ENCODE measurements at regions not wholly inside any gene's neighbourhood (a gene's known extent, or its start where the extent isn't known, plus 50 kb on each side); places are given as distances from the start of the nearest gene placed in this dataset.
A peak's percentile ranks its signal among the peaks of the same experiment; 100 is the strongest.

DNA sequence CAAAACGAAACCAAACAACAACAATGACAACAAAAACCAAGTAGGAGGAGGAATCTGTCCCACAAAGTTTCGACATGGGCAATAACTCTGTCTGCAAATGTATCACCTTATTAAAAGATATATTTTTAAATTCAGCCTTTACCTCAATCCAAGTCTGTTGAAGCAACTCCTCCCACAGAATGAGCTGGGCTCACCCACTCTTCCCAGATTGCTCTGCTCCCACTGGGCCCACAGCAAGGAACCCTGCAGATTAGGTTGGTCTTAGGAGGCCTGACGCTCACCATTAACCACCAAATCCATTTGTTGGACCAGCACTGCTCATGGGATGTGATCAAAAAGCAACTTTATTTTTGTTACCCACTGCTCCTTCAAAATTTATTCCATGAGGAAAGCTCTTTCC lies 114.7 kb upstream of the CDC42BPA start (continued):
- TF ChIP-seq, protein P1, sequence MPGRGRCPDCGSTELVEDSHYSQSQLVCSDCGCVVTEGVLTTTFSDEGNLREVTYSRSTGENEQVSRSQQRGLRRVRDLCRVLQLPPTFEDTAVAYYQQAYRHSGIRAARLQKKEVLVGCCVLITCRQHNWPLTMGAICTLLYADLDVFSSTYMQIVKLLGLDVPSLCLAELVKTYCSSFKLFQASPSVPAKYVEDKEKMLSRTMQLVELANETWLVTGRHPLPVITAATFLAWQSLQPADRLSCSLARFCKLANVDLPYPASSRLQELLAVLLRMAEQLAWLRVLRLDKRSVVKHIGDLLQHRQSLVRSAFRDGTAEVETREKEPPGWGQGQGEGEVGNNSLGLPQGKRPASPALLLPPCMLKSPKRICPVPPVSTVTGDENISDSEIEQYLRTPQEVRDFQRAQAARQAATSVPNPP (IDR thresholded peaks at IDR 0.05; ENCODE audit: borderline replicate concordance, insufficient read depth, insufficient read length): no peak
- TF ChIP-seq DDX20 (tag; IDR thresholded peaks at IDR 0.05; ENCODE audit: low read depth) (no peak), ZNF134 (CRISPR knock-in tag; conservative IDR thresholded peaks at IDR 0.05) (no peak)

DNA sequence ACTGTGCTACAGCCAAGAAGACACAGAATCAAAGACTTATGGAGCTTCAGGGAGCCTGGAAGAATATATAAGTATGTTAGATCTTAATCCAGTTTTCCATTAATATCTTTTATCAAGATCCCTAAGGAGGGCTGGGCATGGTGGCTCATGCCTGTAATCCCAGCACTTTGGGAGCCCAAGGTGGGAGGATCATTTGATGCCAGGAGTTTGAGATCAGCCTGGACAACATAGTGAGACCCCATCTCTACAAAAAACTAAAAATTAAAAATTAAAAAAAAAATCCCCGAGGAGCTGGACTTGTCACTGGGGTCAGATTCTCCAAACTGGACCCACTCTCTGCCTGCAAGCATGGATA lies 113.9 kb upstream of the CDC42BPA start:
- Histone ChIP-seq H3K27ac (ENCODE audit: extremely low read depth, low read depth, low read length) (peak overlapping the region; percentile 64; the same call in 1 of the 3 replicates), H3K9ac (ENCODE audit: insufficient read depth in 1 of 2, low read depth in 2 of 2, low read length in 2 of 2) (peak overlapping the region in 1 of 2 experiments; percentile 35; a peak in 1 of 4 replicates), H3K9me1 (ENCODE audit: control insufficient read depth, insufficient read depth, low read length) (no peaks in the 10 kb centered on the region), H3K36me3 (ENCODE audit: control insufficient read depth, insufficient read depth, low read length) (no peaks in the 10 kb centered on the region), H3K9me3 (replicated peaks; ENCODE audit: control insufficient read depth, insufficient read depth, low read depth, low read length) (no peaks in the 10 kb centered on the region), H2AFZ (ENCODE audit: low read depth, low read length) (peak overlapping the region; percentile 96), H3K4me3 (no peak overlapping the region), H3K27me3 (ENCODE audit: control insufficient read depth in 2 of 2, insufficient read depth in 2 of 2, low read length in 2 of 2) (no peaks in the 10 kb centered on the region), H3K79me2 (ENCODE audit: control insufficient read depth, insufficient read depth, low read length) (no peaks in the 10 kb centered on the region; the same call in 2 of the 3 replicates), H3K4me2 (ENCODE audit: insufficient read depth, low read length) (peak overlapping the region; percentile 40), H3K4me1 (replicated peaks in 1 of 2; ENCODE audit: control insufficient read depth in 2 of 2, insufficient read depth in 2 of 2, low read length in 2 of 2) (peaks cover 23 to 43% of the 10 kb centered on the region in 2 experiments), H4K20me1 (replicated peaks; ENCODE audit: control insufficient read depth, insufficient read depth, low read length) (no peaks in the 10 kb centered on the region)
- CTCF ChIA-PET (ENCODE audit: low intra/inter-chr PET ratio): interaction anchor here (1.0 kb wide), 1 partner anchor 198 kb away, joined by 4 read pairs; no protein-coding TSS in a partner anchor
- WGBS (ENCODE audit: insufficient coverage, low coverage, missing lambda C conversion rate): 82% methylated on average over 1 of the region's 1 CpG
- POLR2A ChIA-PET: interaction anchor here (1.0 kb wide), 1 partner anchor 195 kb away, joined by 3 read pairs; no protein-coding TSS in a partner anchor
- no peak for DNase-seq (ENCODE audit: extremely low read depth in 1 of 4, low spot score in 3 of 4)
- BruUV-seq (replicated peaks): no TSS peak
- in situ Hi-C loops (cut with MboI): loop anchor here (10.0 kb wide), 3 partner anchors 197 to 797 kb away; no protein-coding TSS in a partner anchor
- FAIRE-seq: no peak
- ATAC-seq: no peak
- intact Hi-C loops (cut with micrococcal nuclease): loop anchor here (1.0 kb wide), 1 partner anchor 75 kb away; no protein-coding TSS in a partner anchor
- TF ChIP-seq NFIX (CRISPR knock-in tag; IDR thresholded peaks at IDR 0.05; ENCODE audit: low read depth) (no peak), PTTG1 (tag; IDR thresholded peaks at IDR 0.05; ENCODE audit: low read depth) (no peak), CEBPG (CRISPR knock-in tag; IDR thresholded peaks at IDR 0.05) (no peak), CEBPG (tag; conservative IDR thresholded peaks at IDR 0.05 in 1 of 2, IDR thresholded peaks at IDR 0.05 in 1 of 2) (peak in 1 of 2 experiments; percentile 16; a peak in 1 of 4 replicates), ZNF232 (CRISPR knock-in tag; IDR thresholded peaks at IDR 0.05) (no peak), NR1H2 (CRISPR knock-in tag; IDR thresholded peaks at IDR 0.05) (peak; percentile 6; the same call in 1 of the 2 replicates), XRCC5 (IDR thresholded peaks at IDR 0.05; ENCODE audit: low read depth, low read length) (no peak), SOX6 (IDR thresholded peaks at IDR 0.05) (peak; percentile 22; the same call in 1 of the 2 replicates), EHMT2 (IDR thresholded peaks at IDR 0.05) (no peak)
- TF ChIP-seq, protein P2, sequence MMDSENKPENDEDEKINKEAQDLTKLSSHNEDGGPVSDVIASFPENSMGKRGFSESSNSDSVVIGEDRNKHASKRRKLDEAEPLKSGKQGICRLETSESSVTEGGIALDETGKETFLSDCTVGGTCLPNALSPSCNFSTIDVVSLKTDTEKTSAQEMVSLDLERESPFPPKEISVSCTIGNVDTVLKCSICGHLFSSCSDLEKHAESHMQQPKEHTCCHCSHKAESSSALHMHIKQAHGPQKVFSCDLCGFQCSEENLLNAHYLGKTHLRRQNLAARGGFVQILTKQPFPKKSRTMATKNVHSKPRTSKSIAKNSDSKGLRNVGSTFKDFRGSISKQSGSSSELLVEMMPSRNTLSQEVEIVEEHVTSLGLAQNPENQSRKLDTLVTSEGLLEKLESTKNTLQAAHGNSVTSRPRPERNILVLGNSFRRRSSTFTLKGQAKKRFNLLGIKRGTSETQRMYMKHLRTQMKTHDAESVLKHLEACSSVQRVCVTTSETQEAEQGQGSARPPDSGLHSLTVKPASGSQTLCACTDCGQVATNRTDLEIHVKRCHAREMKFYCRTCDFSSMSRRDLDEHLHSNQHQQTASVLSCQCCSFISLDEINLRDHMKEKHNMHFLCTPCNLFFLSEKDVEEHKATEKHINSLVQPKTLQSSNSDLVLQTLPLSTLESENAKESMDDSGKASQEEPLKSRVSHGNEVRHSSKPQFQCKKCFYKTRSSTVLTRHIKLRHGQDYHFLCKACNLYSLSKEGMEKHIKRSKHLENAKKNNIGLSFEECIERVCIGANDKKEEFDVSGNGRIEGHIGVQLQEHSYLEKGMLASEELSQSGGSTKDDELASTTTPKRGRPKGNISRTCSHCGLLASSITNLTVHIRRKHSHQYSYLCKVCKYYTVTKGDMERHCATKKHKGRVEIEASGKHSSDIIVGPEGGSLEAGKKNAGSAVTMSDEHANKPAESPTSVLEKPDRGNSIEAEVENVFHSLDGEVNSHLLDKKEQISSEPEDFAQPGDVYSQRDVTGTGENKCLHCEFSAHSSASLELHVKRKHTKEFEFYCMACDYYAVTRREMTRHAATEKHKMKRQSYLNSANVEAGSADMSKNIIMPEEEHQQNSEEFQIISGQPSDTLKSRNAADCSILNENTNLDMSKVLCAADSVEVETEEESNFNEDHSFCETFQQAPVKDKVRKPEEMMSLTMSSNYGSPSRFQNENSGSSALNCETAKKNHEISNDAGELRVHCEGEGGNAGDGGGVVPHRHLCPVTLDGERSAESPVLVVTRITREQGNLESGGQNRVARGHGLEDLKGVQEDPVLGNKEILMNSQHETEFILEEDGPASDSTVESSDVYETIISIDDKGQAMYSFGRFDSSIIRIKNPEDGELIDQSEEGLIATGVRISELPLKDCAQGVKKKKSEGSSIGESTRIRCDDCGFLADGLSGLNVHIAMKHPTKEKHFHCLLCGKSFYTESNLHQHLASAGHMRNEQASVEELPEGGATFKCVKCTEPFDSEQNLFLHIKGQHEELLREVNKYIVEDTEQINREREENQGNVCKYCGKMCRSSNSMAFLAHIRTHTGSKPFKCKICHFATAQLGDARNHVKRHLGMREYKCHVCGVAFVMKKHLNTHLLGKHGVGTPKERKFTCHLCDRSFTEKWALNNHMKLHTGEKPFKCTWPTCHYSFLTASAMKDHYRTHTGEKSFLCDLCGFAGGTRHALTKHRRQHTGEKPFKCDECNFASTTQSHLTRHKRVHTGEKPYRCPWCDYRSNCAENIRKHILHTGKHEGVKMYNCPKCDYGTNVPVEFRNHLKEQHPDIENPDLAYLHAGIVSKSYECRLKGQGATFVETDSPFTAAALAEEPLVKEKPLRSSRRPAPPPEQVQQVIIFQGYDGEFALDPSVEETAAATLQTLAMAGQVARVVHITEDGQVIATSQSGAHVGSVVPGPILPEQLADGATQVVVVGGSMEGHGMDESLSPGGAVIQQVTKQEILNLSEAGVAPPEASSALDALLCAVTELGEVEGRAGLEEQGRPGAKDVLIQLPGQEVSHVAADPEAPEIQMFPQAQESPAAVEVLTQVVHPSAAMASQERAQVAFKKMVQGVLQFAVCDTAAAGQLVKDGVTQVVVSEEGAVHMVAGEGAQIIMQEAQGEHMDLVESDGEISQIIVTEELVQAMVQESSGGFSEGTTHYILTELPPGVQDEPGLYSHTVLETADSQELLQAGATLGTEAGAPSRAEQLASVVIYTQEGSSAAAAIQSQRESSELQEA (IDR thresholded peaks at IDR 0.05; ENCODE audit: low read depth): no peak
